SIG-M5 (cell line): ENCODE measurements at regions not wholly inside any gene's neighbourhood (a gene's known extent, or its start where the extent isn't known, plus 50 kb on each side); places are given as distances from the start of the nearest gene placed in this dataset.
"Not testable (repeated sequence)": the region's sequence is repeated elsewhere in the genome, so short reads cannot be mapped to it uniquely, and the experiment has no call there.

Source experiments
- DNase-seq: peaks from one replicate; lab custom pipeline; 2025; lab: John Stamatoyannopoulos, UW

GRCh38 chr4:131304686-131305085 is 1844.4 kb upstream of the PCDH10 start:
- no peak for DNase-seq

GRCh38 chr4:131309628-131310027 is 1839.5 kb upstream of the PCDH10 start:
- no peak for DNase-seq

- no peak for DNase-seq
Measured at GRCh38 chr4:131316086-131316485, 1833.0 kb upstream of the PCDH10 start.

GRCh38 chr4:131337936-131338335 is 1811.2 kb upstream of the PCDH10 start:
- DNase-seq: no peak

GRCh38 chr4:131339137-131339536 is 1810.0 kb upstream of the PCDH10 start:
- no peak for DNase-seq

GRCh38 chr4:131344761-131345160 is 1804.3 kb upstream of the PCDH10 start:
- no peak for DNase-seq

- no peak for DNase-seq
Measured at GRCh38 chr4:131347816-131348215, 1801.3 kb upstream of the PCDH10 start.

GRCh38 chr4:131348263-131348662 is 1800.8 kb upstream of the PCDH10 start:
- DNase-seq: no peak

GRCh38 chr4:131352371-131352770 is 1796.7 kb upstream of the PCDH10 start:
- not testable (repeated sequence) for DNase-seq

- DNase-seq: no peak
Measured at GRCh38 chr4:131366714-131367113, 1782.4 kb upstream of the PCDH10 start.

GRCh38 chr4:131367441-131367840 is 1781.7 kb upstream of the PCDH10 start:
- no peak for DNase-seq

- no peak for DNase-seq
Measured at GRCh38 chr4:131370846-131371245, 1778.2 kb upstream of the PCDH10 start.

GRCh38 chr4:131381055-131381454 is 1768.0 kb upstream of the PCDH10 start:
- DNase-seq: no peak

GRCh38 chr4:131382839-131383238 is 1766.3 kb upstream of the PCDH10 start:
- no peak for DNase-seq

- no peak for DNase-seq
Measured at GRCh38 chr4:131388277-131388676, 1760.8 kb upstream of the PCDH10 start.

- no peak for DNase-seq
Measured at GRCh38 chr4:131408102-131408501, 1741.0 kb upstream of the PCDH10 start.

GRCh38 chr4:131411393-131411792 is 1737.7 kb upstream of the PCDH10 start:
- no peak for DNase-seq

- DNase-seq: no peak
Measured at GRCh38 chr4:131419147-131419546, 1729.9 kb upstream of the PCDH10 start.

- DNase-seq: peak; percentile 40
Measured at GRCh38 chr4:131426023-131426758, 1722.9 kb upstream of the PCDH10 start.

GRCh38 chr4:131427000-131427399 is 1722.1 kb upstream of the PCDH10 start:
- DNase-seq: no peak

GRCh38 chr4:131430302-131430701 is 1718.8 kb upstream of the PCDH10 start:
- no peak for DNase-seq

- DNase-seq: no peak
Measured at GRCh38 chr4:131441004-131441688, 1707.9 kb upstream of the PCDH10 start.

- no peak for DNase-seq
Measured at GRCh38 chr4:131447883-131448282, 1701.2 kb upstream of the PCDH10 start.
